A549 (cell line): ENCODE measurements at regions not wholly inside any gene's neighbourhood (a gene's known extent, or its start where the extent isn't known, plus 50 kb on each side); places are given as distances from the start of the nearest gene placed in this dataset.

Experiments
- ATAC-seq, 2 experiments: fragments of 200-7000 bp in 1 of 2; fragments of >200 bp in 1 of 2; cut with Nextera tagmentation in 1 of 2; cut with Tn5 transposase in 1 of 2; 3 replicates each; pipeline versions ENCODE4 v1.8.0 to v1.9.1; 2018 to 2020; ENCODE audit warnings: mild to moderate bottlenecking in 1 of 2, moderate library complexity in 1 of 2
- CTCF ChIA-PET: fragments of 300-600 bp; sonication (Branson Sonifier 250); formaldehyde crosslinking; extraction: SDS; loops from one replicate; lab custom pipeline; 2021; ENCODE audit warnings: antibody characterized with exemption, inconsistent platforms; lab: Yijun Ruan, JAX
- POLR2A ChIA-PET: fragments of 350-600 bp; formaldehyde crosslinking; extraction: SDS; loops from one replicate; lab custom pipeline; 2021; ENCODE audit warnings: antibody characterized with exemption, inconsistent platforms; lab: Yijun Ruan, JAX
- DNase-seq, 2 experiments: peaks; one replicate each; pipeline versions ENCODE4 v3.0.0 to v3.0.0-alpha.2; 2011 to 2016; ENCODE audit warnings: low read depth in 1 of 2, low spot score in 1 of 2
- FAIRE-seq: peaks from 2 replicates; lab custom pipeline; 2011; peaks lifted over from hg19 to GRCh38; lab: Jason Lieb, UNC
- H3K27ac ChIP-seq, 2 experiments: fragments of >200 bp; sonication (Bioruptor Twin); formaldehyde crosslinking; 3 replicates each; pipeline ENCODE4 v1.5.1; 2016 to 2017
- H3K4me1 ChIP-seq: fragments of >200 bp; sonication (Bioruptor Twin); formaldehyde crosslinking; 3 replicates; pipeline ENCODE4 v1.6.1; 2016
- H3K4me2 ChIP-seq: fragments of >200 bp; sonication (Bioruptor Twin); formaldehyde crosslinking; 3 replicates; pipeline ENCODE4 v1.6.1; 2016
- H3K4me3 ChIP-seq: fragments of >200 bp; sonication (Bioruptor Twin); formaldehyde crosslinking; 3 replicates; pipeline ENCODE4 v1.5.1; 2016
- H3K9me3 ChIP-seq: fragments of >200 bp; sonication (Bioruptor Twin); formaldehyde crosslinking; 3 replicates; pipeline ENCODE4 v1.6.1; 2016
- BHLHE40 ChIP-seq: IDR thresholded peaks from 2 replicates; pipeline ENCODE4 v1.6.1; 2012; ENCODE audit warnings: low read depth, low read length, inconsistent platforms
- CHD4 ChIP-seq: fragments of 200-600 bp; sonication (generic); IDR thresholded peaks from 2 replicates; pipeline ENCODE4 v1.6.1; 2016; ENCODE audit warnings: antibody characterized with exemption, mild to moderate bottlenecking, borderline replicate concordance
- EHF ChIP-seq: fragments of 250-450 bp; sonication (Bioruptor Pico); IDR thresholded peaks from 2 replicates; pipeline ENCODE4 v1.5.0; 2020; ENCODE audit warnings: mild to moderate bottlenecking
- EHMT2 ChIP-seq: fragments of 200-600 bp; sonication (generic); IDR thresholded peaks from 2 replicates; pipeline ENCODE4 v1.6.1; 2016; ENCODE audit warnings: antibody characterized with exemption, low read depth, mild to moderate bottlenecking, moderate library complexity
- EP300 ChIP-seq, 2 experiments: fragments of >200 bp; sonication (Bioruptor Twin); formaldehyde crosslinking; IDR thresholded peaks; 2 replicates in 1 of 2; 3 replicates in 1 of 2; pipeline ENCODE4 v1.6.1; 2016 to 2017
- FOSB ChIP-seq: fragments of 250-450 bp; sonication (Bioruptor Pico); IDR thresholded peaks from 2 replicates; pipeline ENCODE4 v1.5.0; 2020; ENCODE audit warnings: mild to moderate bottlenecking, moderate library complexity
- FOSL2 ChIP-seq, 2 experiments: fragments of 450-650 bp in 1 of 2; fragments of >200 bp in 1 of 2; sonication (Bioruptor Twin) in 1 of 2; formaldehyde crosslinking; IDR thresholded peaks; 2 replicates each; pipeline versions ENCODE4 v1.5.0 to v1.6.1; 2016 to 2020; ENCODE audit warnings: mild to moderate bottlenecking in 1 of 2, moderate library complexity in 1 of 2
- GATA3 ChIP-seq: IDR thresholded peaks from 2 replicates; pipeline ENCODE4 v1.6.1; 2012; ENCODE audit warnings: borderline replicate concordance
- HDAC2 ChIP-seq: fragments of 200-600 bp; sonication (generic); IDR thresholded peaks from 2 replicates; pipeline ENCODE4 v1.6.1; 2016
- HEYL ChIP-seq: fragments of 250-450 bp; sonication (Bioruptor Pico); IDR thresholded peaks from 2 replicates; pipeline ENCODE4 v1.8.0; 2021; ENCODE audit warnings: mild to moderate bottlenecking, moderate library complexity
- HOXB5 ChIP-seq: fragments of 250-450 bp; sonication (Bioruptor Pico); IDR thresholded peaks from 2 replicates; pipeline ENCODE4 v1.5.0; 2020; ENCODE audit warnings: mild to moderate bottlenecking, moderate library complexity
- NFE2L2 ChIP-seq: fragments of 150-350 bp; conservative IDR thresholded peaks from 2 replicates; pipeline ENCODE4 v1.6.1; 2014; ENCODE audit warnings: low read length
- NR3C1 ChIP-seq: fragments of >200 bp; sonication (Bioruptor Twin); formaldehyde crosslinking; IDR thresholded peaks from 3 replicates; pipeline ENCODE4 v1.6.1; 2017
- POLR2A ChIP-seq: IDR thresholded peaks from 2 replicates; pipeline ENCODE4 v1.6.1; 2012; ENCODE audit warnings: mild to moderate bottlenecking, low read length
- POLR2AphosphoS2 ChIP-seq: conservative IDR thresholded peaks from 2 replicates; pipeline ENCODE4 v1.6.1; 2012; ENCODE audit warnings: low read length, improper control_type of control experiment, inconsistent platforms
- RAD21 ChIP-seq, 2 experiments: fragments of >200 bp in 1 of 2; sonication (Bioruptor Twin) in 1 of 2; formaldehyde crosslinking in 1 of 2; IDR thresholded peaks in 1 of 2; conservative IDR thresholded peaks in 1 of 2; 2 replicates in 1 of 2; 3 replicates in 1 of 2; pipeline ENCODE4 v1.6.1; 2012 to 2018; ENCODE audit warnings: inconsistent platforms in 1 of 2
- RNF2 ChIP-seq: fragments of 200-600 bp; sonication (generic); IDR thresholded peaks from 2 replicates; pipeline ENCODE4 v1.6.1; 2016; ENCODE audit warnings: low read depth, mild to moderate bottlenecking, antibody characterized with exemption, moderate library complexity, borderline replicate concordance
- ZC3H11A ChIP-seq: fragments of 450-650 bp; IDR thresholded peaks from 2 replicates; pipeline ENCODE4 v1.6.1; 2014; ENCODE audit warnings: antibody characterized with exemption, mild to moderate bottlenecking
- ZNF302 ChIP-seq: fragments of 250-450 bp; sonication (Bioruptor Pico); IDR thresholded peaks from 2 replicates; pipeline ENCODE4 v1.9.0; 2021; ENCODE audit warnings: inconsistent platforms, mild to moderate bottlenecking, moderate library complexity
- WGBS: methylation state at CpG from one replicate; pipeline ENCODE4 v1.1.6; 2017; ENCODE audit errors: missing lambda C conversion rate; 5-methylcytosine and 5-hydroxymethylcytosine counted together
- TF ChIP-seq, protein P1 (sequence below): fragments of >200 bp; sonication (Bioruptor Twin); formaldehyde crosslinking; IDR thresholded peaks from 3 replicates; pipeline ENCODE4 v1.5.1; 2016
- TF ChIP-seq, protein P2 (sequence below): fragments of >200 bp; sonication (Bioruptor Twin); formaldehyde crosslinking; IDR thresholded peaks from 2 replicates; pipeline ENCODE4 v1.6.1; 2016
- TF ChIP-seq, protein P3 (sequence below): fragments of 450-650 bp; IDR thresholded peaks from 2 replicates; pipeline ENCODE4 v1.6.1; 2014; ENCODE audit warnings: antibody characterized with exemption
- TF ChIP-seq, protein P4 (sequence below): fragments of >200 bp; sonication (Bioruptor Twin); formaldehyde crosslinking; IDR thresholded peaks from 3 replicates; pipeline ENCODE4 v1.6.1; 2016
- TF ChIP-seq, protein P5 (sequence below): IDR thresholded peaks from 2 replicates; pipeline ENCODE4 v1.6.1; 2012
- TF ChIP-seq, protein P6 (sequence below): fragments of 250-450 bp; sonication (Bioruptor Pico); IDR thresholded peaks from 2 replicates; pipeline ENCODE4 v1.5.0; 2021; ENCODE audit warnings: mild to moderate bottlenecking, moderate library complexity, borderline replicate concordance

DNA sequence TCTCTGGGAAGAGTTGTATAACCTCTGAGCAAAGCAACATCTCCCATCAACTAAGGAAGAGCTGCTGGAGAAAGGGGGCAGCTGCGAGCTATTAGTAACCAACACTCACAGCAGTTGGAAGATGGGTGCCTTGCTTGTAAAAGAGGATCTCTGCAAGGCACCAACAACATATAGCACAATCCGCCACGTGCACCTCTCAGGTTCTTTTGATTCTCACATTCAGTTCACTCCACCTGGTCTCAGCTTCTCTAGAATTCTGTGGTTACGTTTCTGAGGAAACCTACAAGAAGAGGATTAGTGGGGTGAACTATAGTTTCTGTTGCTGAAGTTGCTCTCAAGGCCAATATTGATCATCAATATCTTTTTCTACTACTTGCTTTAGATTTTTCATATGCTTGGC, 117.1 kb downstream of the RPS24 start:
- POLR2A ChIA-PET = no interaction called here

DNA sequence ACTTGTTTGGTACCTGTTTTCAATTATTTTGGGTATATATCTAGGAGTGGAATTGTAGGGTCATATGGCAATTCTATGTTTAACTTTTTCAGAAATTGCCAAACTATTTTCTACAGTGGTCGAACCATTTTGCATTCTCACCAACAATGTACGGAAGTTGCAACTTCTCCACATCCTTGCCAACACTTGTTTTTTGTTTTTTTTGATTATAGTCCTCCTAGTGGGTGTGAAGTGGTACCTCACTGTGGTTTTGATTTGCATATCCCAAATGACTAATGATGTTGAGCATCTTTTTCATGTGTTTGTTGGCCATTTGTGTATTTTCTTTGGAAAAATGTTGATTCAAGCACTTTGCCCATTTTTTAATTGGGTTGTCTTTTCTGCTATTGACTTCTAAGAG, 122.1 kb downstream of the RPS24 start:
- 31% methylated on average over 2 of the region's 2 CpGs for WGBS
- CTCF ChIA-PET = no interaction called here
- no peak overlapping the region for H3K4me3 ChIP-seq
- no peak overlapping the region for H3K4me2 ChIP-seq
- TF ChIP-seq GATA3 = no peak
- TF ChIP-seq, protein P1, sequence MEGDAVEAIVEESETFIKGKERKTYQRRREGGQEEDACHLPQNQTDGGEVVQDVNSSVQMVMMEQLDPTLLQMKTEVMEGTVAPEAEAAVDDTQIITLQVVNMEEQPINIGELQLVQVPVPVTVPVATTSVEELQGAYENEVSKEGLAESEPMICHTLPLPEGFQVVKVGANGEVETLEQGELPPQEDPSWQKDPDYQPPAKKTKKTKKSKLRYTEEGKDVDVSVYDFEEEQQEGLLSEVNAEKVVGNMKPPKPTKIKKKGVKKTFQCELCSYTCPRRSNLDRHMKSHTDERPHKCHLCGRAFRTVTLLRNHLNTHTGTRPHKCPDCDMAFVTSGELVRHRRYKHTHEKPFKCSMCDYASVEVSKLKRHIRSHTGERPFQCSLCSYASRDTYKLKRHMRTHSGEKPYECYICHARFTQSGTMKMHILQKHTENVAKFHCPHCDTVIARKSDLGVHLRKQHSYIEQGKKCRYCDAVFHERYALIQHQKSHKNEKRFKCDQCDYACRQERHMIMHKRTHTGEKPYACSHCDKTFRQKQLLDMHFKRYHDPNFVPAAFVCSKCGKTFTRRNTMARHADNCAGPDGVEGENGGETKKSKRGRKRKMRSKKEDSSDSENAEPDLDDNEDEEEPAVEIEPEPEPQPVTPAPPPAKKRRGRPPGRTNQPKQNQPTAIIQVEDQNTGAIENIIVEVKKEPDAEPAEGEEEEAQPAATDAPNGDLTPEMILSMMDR = no peak
- TF ChIP-seq ZC3H11A = no peak
- TF ChIP-seq, protein P2, sequence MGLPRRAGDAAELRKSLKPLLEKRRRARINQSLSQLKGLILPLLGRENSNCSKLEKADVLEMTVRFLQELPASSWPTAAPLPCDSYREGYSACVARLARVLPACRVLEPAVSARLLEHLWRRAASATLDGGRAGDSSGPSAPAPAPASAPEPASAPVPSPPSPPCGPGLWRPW = no peak
- TF ChIP-seq POLR2AphosphoS2 = no peak
- no peak for TF ChIP-seq NR3C1
- no peak for TF ChIP-seq NFE2L2
- no peak for TF ChIP-seq RNF2
- no peak for TF ChIP-seq HOXB5 (CRISPR knock-in tag)
- TF ChIP-seq EHF (CRISPR knock-in tag) = no peak
- TF ChIP-seq RAD21 (conservative IDR thresholded peaks at IDR 0.05 in 1 of 2, IDR thresholded peaks at IDR 0.05 in 1 of 2) = no peak
- no peak overlapping the region for H3K27ac ChIP-seq
- FAIRE-seq (peak; percentile 28), DNase-seq (no peak), ATAC-seq (no peak)
- H3K9me3 ChIP-seq = no peaks in the 10 kb centered on the region
- no peaks in the 10 kb centered on the region for H3K4me1 ChIP-seq
- POLR2A ChIA-PET = no interaction called here

More for the DNA sequence above, 117.1 kb downstream of the RPS24 start:
- no peak for TF ChIP-seq NFE2L2
- no peak for TF ChIP-seq ZNF302 (CRISPR knock-in tag)
- Histone ChIP-seq H3K4me3 (no peak overlapping the region), H3K4me2 (no peak overlapping the region), H3K27ac (no peak overlapping the region), H3K9me3 (no peaks in the 10 kb centered on the region), H3K4me1 (0 out of 3 replicates have a peak, but pooled peaks cover 4% of the 10 kb centered on the region)
- CTCF ChIA-PET = interaction anchor here (1.0 kb wide), 1 partner anchor 67 kb away, joined by 3 read pairs; no protein-coding TSS in a partner anchor
- ATAC-seq (no peak), DNase-seq (no peak), FAIRE-seq (no peak)
- WGBS = 49% methylated on average over 4 of the region's 4 CpGs

DNA sequence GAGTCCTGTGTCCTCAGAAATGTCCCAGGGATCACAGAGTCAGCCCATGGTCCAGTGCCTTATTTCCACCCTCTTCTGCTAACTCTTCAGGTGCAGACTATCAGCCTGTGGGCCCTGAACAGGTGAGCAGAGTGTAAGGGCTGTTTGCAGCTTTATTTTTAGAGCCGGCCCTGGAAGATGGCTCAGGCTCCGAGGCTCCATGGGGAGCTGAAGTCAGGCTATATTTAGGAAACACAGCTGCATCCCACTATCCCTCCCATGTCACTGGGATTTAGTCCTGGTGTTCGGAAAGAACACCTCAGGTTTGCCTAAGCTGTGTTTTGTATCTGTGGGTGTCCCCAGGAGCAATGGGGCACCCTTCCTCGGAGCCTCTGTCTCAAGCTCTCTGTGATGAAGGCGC, 126.9 kb downstream of the RPS24 start:
- FAIRE-seq (no peak), ATAC-seq (no peak), DNase-seq (no peak)
- Histone ChIP-seq H3K27ac (no peak overlapping the region), H3K4me2 (no peak overlapping the region), H3K9me3 (no peaks in the 10 kb centered on the region), H3K4me1 (no peaks in the 10 kb centered on the region), H3K4me3 (no peak overlapping the region)
- 28% methylated on average over 4 of the region's 5 CpGs for WGBS
- ChIA-PET POLR2A (no interaction called here), CTCF (no interaction called here)
- TF ChIP-seq POLR2A (no peak), GATA3 (no peak), CHD4 (no peak), BHLHE40 (no peak), ZC3H11A (no peak), FOSL2 (IDR thresholded peaks at IDR 0.05) (no peak), FOSL2 (CRISPR knock-in tag; IDR thresholded peaks at IDR 0.05) (no peak), EP300 (IDR thresholded peaks at IDR 0.05) (no peak), FOSB (CRISPR knock-in tag) (no peak), ZNF302 (CRISPR knock-in tag) (no peak), HEYL (CRISPR knock-in tag) (no peak), EHF (CRISPR knock-in tag) (no peak), HDAC2 (no peak), EHMT2 (no peak)
- TF ChIP-seq, protein P3, sequence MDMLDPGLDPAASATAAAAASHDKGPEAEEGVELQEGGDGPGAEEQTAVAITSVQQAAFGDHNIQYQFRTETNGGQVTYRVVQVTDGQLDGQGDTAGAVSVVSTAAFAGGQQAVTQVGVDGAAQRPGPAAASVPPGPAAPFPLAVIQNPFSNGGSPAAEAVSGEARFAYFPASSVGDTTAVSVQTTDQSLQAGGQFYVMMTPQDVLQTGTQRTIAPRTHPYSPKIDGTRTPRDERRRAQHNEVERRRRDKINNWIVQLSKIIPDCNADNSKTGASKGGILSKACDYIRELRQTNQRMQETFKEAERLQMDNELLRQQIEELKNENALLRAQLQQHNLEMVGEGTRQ = no peak
- TF ChIP-seq, protein P4, sequence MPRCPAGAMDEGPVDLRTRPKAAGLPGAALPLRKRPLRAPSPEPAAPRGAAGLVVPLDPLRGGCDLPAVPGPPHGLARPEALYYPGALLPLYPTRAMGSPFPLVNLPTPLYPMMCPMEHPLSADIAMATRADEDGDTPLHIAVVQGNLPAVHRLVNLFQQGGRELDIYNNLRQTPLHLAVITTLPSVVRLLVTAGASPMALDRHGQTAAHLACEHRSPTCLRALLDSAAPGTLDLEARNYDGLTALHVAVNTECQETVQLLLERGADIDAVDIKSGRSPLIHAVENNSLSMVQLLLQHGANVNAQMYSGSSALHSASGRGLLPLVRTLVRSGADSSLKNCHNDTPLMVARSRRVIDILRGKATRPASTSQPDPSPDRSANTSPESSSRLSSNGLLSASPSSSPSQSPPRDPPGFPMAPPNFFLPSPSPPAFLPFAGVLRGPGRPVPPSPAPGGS = no peak
- TF ChIP-seq, protein P5, sequence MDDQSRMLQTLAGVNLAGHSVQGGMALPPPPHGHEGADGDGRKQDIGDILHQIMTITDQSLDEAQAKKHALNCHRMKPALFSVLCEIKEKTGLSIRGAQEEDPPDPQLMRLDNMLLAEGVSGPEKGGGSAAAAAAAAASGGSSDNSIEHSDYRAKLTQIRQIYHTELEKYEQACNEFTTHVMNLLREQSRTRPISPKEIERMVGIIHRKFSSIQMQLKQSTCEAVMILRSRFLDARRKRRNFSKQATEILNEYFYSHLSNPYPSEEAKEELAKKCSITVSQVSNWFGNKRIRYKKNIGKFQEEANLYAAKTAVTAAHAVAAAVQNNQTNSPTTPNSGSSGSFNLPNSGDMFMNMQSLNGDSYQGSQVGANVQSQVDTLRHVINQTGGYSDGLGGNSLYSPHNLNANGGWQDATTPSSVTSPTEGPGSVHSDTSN = no peak
- TF ChIP-seq, protein P6, sequence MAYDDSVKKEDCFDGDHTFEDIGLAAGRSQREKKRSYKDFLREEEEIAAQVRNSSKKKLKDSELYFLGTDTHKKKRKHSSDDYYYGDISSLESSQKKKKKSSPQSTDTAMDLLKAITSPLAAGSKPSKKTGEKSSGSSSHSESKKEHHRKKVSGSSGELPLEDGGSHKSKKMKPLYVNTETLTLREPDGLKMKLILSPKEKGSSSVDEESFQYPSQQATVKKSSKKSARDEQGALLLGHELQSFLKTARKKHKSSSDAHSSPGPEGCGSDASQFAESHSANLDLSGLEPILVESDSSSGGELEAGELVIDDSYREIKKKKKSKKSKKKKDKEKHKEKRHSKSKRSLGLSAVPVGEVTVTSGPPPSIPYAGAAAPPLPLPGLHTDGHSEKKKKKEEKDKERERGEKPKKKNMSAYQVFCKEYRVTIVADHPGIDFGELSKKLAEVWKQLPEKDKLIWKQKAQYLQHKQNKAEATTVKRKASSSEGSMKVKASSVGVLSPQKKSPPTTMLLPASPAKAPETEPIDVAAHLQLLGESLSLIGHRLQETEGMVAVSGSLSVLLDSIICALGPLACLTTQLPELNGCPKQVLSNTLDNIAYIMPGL = no peak
- TF ChIP-seq, protein P2 = no peak
